ENCODE measurements at regions not wholly inside any gene's neighbourhood (a gene's known extent, or its start where the extent isn't known, plus 50 kb on each side); places are given as distances from the start of the nearest gene placed in this dataset.

DNA sequence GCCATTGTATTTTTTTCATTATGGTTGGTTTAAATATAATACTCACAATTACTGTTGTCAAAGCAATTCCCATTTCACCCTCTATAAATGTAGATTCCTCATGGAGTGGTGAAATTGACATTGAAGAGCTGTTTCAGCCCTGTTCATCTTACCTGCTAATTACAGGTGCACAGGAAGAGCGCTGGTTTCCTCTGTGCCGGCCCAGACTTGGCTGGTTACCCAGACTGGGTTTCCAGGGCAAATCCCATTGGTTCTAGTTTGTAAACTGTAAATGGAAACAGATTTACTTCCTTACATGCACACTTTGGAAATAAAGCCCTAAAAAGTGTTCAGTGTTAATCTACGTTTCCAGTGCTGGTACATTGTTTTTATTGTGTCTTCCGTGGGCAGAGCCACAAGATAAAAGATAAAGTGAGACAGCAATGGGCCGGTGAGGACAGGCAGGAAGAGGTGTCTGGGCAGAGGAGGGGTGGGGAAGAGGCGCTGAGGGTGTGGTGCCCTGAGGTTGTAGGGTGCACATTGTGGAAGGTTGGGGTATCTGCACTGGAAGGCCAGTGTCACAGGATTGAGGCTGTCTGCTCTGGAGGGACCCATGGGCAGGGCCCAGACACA lies 71.6 kb upstream of the ZPBP start:
- DNase-seq: peak in 1 of 2 experiments; percentile 18

DNA sequence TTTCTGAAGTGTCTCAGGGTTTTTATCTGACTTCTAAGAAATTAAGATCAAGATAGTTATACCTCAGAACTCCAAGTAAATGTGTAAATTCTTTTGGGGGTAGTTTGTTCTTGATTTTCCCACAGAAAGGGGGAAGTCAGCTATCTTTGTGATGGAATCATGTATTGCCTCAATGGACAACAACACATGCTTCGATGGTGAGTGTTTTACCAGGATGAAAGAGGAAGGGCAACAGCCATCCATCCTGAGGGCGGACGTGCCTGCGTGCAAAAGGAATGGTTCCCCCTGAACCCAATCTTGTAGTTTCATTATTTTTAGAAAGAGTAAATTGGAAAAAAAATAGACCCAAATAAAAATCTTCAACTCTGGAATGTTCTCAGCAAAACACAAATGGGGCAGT lies 67.2 kb upstream of the ZPBP start:
- no peak for DNase-seq

DNA sequence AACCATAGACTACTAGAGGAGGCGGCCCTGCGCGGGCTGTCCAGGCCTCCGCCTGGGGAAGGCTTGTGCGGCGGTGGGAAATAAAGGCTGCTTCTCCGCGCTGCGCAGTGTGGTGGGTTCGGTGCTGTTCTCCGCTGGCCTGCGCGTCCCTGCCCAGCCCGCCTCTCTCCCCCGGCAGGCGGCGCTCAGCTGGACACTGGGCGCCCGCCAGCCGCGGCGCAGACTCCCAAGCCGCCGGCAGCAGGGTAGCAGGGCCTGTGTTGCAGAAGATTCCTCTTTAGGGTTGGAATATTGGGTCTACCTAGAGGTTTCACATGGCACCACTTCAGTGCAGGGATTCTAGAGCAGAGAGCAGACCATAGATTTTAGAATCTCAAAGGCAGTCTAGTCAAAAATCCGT lies 66.1 kb upstream of the ZPBP start:
- no peak for DNase-seq

DNA sequence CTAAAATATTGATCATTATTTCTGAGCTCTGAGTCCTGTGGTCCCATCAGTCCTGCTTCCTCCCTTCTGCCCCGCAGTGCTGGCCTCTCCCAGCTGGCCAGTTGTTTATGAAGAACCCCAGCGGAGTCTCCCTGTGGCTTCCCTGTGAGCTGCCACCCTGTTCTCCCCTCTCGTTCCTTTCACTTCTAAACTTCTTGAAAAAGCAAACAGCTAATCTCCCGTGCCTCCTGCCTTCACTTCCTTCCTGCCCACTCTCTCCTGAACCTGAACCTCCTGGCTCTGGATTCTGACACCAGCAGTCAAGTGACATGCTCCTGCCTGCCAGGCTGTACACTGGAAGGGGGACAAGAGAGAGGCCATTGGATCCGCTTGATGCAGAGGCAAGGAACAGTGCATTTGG lies 63.7 kb upstream of the ZPBP start:
- no peak for DNase-seq

DNA sequence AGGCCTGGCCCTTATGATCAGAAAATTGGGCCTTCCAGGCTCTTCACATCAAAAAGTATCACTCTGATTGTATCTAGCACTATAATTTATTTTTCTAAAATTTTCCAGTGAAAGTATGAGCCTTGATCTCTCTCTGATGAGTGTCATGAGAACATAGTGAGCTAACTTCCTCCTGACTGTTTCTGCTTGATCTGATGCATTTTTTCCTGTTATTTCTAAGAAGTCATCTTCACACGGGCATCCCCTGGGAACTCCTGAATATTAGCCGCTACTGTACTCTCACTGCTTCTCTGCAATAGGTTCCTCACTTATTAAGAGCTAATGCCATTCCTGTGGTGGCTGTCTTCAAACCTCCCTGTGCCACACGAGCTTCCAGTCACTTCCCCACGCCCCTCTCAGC lies 63.1 kb upstream of the ZPBP start:
- DNase-seq: peak in 1 of 2 experiments; percentile 42

DNA sequence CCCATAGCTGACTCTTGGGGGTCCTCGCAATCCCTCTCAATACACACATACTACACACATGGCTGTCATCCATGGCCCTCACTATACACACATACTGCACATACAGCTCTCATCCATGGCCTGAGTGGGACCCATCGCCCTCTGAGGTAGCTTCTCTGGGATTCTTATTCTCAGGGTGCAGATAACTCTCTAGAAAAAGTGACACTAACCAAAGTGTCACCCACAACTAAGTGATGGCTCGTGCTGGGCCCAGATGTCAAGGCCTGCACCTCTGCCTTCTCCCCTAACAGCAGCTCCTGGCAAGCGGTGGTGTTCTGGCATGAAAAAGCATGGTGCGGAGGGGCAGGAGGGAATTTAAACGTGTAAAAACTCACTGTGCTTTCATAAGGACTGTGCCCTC lies 62.7 kb upstream of the ZPBP start:
- DNase-seq: peak in 1 of 2 experiments; percentile 27

DNA sequence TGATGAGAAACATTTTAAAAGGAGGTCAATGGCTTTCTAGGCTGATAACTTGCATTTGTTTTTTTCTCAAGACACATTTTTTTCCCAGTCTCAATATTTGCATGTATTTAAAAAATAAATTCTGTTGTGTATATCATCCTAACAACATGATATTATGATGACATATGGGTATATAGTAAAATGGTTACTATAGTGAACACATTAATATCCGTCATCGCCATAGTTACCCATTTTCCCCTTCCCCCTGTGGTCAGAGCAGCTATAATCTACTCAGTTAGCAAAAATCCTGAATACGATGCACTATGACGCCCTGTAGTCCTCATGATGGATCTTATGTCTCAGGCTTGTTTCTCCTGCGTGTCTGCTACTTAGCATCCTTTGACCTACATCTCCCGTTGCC lies 60.9 kb upstream of the ZPBP start:
- DNase-seq: no peak

DNA sequence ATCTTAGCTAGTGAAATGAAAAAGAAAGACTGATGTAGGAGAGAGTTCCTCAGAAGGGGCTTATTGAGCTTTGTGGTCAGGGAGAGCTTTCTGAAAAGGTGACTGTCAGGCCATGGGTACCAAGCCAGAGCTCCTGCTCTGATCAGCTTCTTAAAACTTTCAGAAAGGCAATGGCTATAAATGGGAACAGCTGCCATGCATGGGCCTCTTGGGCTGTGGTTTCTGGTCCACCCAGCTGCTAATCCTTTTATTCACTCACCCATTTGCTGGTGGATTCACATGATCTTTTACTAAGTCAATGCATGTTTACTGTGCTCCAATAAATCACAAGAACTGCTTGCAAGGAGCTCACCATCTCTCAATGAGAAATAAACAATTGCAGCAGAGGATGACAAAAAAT lies 60.1 kb upstream of the ZPBP start:
- no peak for DNase-seq

DNA sequence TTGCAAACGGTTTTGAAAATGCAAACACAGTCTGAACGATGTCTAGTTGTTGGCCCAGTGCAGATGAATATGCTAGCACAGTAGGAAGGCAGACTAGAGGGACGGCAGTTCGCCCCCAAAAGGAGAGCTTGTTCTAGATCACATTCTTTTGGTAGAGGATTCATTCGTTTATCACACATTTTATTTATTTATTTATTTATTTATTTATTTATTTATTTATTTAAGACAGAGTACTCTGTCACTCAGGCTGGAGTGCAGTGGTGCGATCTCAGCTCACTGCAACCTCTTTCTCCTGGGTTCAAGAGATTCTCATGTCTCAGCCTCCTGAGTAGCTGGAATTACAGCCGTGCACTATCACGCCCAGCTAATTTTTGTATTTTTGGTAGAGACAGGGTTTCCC lies 59.4 kb upstream of the ZPBP start:
- no peak for DNase-seq

DNA sequence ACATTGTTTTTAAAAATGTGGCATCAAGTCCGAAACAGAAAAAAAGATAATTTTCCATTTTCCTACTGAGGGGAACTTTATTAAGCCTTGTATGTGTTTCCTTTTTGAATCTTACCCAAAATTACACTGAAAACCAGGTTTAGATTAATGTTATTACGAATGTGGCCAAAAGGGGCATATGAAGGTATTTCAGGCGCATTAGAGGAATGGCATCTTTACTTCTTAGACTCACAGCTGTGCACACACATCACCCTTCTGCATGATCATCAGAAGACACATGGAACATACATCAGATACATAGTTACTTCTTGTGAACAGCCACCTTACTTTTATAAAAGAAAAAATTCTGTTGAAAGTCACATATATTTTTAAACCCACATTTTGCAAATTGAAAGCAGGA lies 58.6 kb upstream of the ZPBP start:
- DNase-seq: no peak

DNA sequence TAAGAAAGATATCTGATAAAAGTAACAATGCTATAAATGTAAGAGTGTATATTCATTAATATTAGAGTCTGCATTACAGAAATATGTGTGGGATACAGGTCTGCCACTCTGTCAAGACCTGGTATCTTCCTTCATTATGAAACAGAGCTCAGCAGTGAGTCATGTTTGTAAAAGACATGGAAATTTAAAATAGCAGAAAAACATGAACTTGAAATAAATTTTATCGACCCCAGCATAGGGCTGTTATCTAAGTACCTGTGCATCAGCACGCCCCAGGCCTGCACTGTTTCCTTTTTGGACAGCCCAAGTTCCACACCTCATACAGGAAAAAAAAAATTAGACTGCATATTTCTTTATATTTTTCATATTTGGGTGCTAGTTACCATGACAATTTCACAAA lies 58.0 kb upstream of the ZPBP start:
- no peak for DNase-seq

DNA sequence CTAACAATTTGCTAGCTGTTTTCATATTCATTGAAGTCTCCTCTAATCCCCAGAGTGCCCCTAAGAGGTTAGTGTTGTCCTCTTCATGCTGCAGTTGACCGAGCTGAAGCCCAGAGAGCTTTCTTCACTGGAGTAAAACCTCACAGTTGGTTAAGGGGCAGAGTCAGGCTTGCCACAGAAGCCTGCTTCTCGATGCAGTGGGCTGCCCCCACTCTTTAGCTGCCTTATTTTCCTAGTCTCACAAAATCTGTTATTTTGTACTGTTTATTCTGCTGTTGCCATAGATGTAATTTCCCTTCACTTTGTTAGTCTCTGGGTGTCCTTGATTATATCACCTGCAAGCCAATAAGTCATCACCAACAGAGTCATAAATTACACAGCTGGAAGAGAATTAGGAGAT lies 56.3 kb upstream of the ZPBP start:
- DNase-seq: no peak

DNA sequence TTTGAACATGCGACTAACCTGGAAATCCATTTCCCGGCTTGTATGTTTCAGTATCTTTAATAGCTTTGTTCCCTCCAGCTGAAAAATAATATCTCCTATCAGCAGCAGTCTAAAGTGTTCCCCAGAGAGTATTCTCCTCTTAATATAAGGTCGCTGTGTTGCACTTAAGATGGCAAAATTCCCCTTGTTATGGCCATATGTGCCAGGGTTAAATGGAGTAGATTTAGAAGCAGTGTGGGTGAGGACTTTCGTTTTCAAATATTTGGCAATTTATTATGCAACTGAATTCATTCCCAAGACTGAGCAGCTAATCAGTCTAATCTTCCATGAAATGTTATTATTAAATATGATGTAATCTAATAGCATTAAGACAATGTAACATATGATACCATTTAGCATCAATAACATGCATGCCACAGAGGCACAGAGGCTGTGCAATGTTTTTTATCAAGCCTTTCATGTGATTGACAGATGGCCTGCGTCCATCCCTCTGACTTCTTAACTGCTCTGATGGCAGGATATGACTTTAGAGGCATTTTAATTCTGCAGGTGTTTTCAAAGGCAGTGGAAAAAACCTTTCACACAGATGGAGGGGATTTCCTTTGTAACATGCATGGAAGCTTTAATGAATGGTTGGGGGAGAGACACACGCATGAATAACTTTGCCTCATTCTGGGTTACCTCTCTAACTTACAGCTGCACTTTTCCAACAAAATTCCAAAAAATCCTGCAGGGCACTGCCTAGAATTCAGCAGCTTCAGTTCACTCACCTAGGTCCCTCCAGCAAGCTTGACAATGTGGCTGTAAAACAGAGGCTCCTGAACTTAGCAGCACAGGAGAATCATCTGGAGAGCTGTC lies 55.1 kb upstream of the ZPBP start:
- DNase-seq: peak in 1 of 2 experiments; percentile 45

DNA sequence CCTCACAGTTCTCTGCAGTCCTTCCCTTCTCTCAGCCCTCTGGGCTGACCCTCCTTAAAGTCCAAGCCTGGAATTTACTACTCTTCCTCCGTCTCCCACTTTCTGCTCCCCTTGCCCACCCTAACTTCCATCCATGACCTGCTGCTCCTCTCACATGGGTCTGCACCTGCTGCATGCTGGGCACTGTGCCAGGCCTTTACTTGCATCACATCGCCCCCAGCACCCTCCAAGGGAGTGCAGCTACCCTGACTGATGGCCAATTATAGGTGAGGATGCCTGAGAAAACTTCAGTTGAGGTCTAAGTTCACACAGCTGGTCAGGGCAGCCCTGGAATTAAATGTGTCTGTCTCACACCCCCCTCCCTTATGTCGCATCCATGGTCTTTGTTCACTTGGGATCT lies 53.6 kb upstream of the ZPBP start:
- no peak for DNase-seq

DNA sequence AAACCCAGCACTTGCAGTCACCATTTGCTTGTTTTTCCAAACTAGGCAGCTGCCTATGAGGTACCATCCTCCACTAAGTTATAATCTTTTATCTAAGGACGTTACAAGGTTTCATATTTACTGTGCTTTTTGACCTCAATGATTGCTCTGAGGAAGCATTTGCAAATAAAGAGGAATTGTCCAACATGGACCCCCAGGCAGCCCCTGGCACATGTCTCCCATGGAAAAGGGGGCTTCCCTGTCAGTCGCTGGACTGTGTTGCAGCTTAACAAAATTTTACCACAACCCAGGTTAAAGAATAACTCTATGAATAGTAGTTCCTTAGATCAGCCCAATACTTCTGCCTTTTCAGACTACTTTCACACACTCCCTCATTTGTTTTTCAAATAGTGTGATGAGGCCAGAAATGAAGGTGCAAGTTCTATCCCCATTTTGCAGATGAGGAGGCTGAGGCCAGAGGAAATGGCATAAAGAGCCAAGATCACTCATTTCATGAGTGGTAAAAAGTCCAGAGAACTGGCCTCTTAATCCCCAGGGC lies 52.8 kb upstream of the ZPBP start:
- no peak for DNase-seq

DNA sequence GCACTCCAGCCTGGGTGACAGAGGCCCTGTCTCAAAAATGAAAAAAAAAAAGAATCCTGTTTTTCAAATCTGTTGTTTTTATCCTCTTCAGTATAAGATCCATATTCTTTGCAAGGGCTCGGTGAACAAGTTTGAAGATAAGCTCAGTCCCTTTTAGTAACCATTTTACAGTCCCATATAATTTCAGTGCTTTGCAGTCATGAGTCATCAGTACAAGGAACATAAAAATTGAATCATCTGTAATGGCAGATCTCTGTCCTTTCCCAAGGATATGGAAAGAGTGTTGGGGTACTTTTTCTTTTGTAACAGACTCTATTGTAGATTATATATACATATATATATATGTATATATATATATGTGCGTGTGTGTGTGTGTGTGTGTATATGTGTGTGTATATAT lies 52.2 kb upstream of the ZPBP start:
- DNase-seq: no peak

Data from stimulated activated CD4-positive, alpha-beta T cell treated with anti-CD3 and anti-CD28 coated beads, Interleukin-4, amount 100 ng/mL, for 4 hours (primary cell).